ENCODE measurements at regions not wholly inside any gene's neighbourhood (a gene's known extent, or its start where the extent isn't known, plus 50 kb on each side); places are given as distances from the start of the nearest gene placed in this dataset.

GRCh38 chr2:236748801-236749200 lies 179.2 kb downstream of the ACKR3 start:
- no peak for DNase-seq

DNA sequence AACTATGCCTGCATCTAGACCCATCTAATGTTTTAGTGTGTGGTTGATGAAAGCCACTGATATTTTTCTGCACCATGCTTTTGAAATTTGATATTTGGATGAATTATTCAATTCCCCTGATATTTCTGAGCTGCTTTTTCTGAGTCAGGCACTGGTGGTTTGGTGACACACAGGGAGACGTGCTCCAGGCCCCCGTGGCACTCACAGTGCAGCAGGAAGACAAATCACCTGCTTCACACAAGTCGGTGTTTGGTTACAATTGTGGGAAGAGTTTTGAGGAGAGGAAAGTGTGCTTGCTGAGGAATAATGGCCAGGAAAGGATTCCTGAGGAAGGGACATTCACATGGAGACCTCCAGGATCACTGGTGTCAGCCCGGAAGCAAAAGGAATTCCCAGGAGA lies 179.7 kb downstream of the ACKR3 start:
- DNase-seq: no peak

GRCh38 chr2:236752096-236752495 lies 182.5 kb downstream of the ACKR3 start:
- DNase-seq: no peak

DNA sequence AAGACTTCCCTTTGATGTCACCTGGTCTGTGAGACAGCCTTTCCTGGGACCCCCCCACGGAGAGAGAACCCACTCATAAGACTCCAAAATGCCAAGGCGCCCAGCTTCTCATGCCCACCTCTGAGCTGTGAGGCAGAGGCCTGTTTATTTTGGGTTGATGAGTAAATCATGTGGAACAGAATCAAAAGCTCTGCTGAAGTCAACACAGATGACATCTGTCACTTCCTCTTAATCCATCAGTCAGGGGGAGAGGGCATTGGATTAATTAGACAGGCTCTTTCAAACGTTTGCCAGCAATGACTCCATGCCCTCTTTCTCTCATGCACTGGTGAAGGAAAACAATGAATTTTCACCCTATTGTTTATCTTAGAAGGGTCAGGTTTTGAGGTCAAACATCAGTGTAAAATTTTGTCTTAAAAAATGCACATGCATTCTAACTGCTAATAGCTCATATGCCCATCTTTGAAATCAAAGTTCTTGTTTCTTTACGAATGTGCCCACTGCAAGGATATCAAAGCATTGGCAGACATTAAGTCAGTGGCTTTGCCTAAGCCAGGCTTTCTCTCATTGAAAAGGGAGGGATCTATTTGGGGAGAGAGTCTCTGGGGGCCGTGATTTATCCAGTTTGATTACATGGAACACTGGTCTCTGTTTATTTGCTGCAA lies 184.1 kb downstream of the ACKR3 start:
- DNase-seq: no peak

DNA sequence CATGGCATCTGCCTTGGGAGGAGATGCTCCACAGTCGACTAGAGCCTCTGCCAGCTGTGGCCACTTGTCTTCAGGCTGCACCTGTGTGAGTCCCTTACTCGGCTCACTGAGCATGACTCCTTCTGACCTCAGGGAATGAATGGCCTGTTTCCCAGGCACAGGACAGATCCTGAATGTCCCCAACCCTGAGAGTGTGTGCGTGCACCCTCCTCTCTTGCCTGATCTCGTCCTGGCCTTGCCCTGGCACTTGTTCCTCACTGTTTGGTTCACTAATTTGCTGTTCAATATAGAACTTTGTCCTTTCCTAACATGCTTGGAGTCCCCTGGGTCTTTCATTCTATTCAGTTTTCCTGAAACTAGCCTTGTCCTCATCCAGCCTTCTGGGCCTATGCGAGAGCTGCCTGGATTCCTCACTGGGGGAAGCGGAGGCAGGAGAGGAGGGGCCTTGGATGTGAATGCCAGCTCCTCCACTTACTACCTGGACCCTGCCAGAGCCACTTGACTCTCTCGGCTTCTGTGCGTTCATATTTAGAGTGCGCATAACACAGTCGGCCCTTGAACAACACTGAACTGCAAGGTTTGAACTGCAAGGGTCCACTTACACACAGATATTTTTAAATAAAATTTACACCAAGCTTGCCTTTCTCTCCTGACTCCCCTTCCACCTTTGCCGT lies 184.8 kb downstream of the ACKR3 start:
- DNase-seq: no peak

DNA sequence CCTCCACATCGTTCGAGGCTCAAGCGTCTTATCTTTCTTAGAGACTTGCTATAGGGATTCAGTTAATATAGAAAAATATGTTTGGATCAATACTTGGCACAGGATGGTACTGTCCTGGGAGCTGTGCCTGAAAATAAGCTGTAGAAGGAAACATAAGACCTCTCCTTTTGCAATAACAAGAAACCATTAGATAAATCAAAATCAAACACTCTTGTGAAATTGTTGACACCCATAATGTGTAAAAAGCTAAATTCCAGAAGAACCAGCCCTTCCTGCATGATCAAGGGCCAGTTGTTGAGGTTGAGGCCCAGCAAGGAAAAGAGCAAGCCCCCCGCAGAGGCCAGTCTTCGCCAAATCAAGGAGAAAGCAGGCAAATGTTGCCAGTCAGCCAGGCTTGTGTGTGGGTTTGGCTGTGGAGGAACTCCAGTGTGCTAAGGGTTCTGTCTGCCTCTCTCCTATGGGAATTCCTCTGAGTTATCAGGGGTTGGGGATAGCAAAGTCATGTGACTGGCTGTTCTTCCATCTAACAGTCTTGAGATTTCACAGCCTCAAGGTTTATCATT lies 185.7 kb downstream of the ACKR3 start:
- DNase-seq: no peak

GRCh38 chr2:236758406-236758805 lies 188.8 kb downstream of the ACKR3 start:
- no peak for DNase-seq

DNA sequence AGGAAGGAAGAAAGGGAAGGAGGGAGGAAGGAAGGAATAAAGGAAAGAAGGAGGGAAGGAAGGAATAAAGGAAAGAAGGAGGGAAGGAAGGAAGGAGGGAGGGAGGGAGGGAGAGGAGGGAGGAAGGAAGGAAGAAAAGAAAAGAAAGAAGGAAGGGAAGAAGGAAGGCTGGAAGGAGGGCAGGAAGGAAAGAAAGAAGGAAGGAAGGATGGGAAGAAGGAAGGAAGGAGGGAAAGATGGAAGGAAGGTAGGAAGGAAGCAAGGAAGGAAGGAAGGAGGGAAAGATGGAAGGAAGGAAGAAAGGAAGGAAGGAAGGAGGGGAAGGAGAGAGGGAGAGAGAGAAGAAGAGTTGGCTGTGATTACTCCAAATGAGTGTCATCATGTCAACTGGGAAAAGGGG lies 190.6 kb downstream of the ACKR3 start:
- no peak for DNase-seq

DNA sequence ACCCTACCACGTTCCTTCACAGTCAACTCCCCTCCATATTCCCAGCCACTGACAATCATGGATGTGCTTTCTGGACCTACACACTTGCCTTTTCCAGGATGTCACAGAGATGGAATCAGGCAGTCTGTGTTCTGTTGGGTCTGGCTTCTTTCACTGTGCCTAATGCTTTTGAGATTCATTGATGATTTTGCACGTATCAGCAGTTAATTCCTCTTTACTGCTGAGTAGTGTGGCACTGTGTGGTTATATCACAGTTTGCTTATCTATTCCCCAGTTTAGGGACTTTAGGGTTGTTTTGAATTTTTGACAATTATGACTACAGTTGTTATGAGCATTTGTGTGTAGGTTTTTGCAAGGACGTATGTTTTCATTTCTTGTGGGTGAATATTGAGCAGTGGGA lies 191.7 kb downstream of the ACKR3 start:
- DNase-seq: no peak

DNA sequence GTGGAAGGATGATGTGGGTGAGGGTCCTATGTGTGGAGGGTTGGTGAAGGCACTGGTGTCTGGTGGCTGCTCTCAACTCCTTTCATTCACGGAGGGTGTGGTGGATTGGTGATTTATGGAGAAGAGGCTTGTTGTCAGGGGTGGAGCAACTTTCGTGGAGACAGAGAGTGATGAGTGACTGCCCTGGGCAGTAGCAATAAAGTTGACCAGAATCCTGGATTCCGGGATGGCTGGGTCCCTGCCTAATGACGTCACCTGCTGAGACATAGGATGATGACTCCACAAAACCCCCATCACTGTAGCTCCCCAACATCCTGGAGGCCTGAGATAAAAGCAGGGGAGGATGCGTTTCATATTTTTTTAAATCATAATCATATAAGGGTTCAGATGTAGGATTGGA lies 193.0 kb downstream of the ACKR3 start:
- no peak for DNase-seq

- no peak for DNase-seq
Measured at GRCh38 chr2:236763857-236764256, 194.2 kb downstream of the ACKR3 start.

DNA sequence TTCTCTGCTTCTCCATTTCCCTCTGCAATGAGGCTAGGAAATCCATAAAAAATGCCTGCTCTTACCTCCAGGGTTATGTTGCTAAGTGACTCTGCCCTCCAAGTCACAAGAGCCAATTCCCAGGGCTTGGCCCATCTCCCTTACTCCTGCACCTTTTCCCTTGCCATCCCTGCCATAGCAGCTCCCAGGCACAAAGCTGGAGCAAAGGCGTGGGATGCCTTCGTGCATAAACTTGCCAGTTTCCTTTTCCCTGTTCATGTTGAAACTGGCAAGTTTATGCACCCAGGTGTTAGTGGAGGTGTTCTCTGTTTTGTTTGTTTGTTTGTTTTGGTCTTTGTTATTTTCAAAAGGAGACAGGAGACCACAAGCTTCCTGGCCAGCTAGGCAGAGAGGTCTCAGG lies 195.1 kb downstream of the ACKR3 start:
- DNase-seq: no peak

- no peak for DNase-seq
Measured at GRCh38 chr2:236765478-236765877, 195.9 kb downstream of the ACKR3 start.

- no peak for DNase-seq
Measured at GRCh38 chr2:236766850-236767249, 197.2 kb downstream of the ACKR3 start.

DNA sequence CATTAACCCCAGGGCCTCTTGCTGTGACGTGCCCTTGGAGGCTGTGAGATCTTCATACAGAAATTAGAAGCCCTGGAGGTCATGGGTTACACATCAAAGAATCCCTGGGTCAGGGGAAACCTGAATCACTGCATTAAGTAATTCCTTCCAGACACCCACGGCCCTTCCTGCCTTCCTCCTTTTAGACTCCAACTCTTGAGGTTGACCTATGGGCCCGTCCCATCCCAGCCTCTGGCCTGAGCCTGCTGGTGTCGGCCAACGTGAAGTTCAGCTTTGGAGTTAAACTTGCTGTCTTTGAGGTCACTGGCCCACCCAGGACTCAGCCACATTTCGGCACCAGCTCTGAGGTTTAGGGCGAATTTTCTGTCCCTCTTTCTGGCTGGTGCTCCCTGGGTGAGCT lies 198.3 kb downstream of the ACKR3 start:
- no peak for DNase-seq

DNA sequence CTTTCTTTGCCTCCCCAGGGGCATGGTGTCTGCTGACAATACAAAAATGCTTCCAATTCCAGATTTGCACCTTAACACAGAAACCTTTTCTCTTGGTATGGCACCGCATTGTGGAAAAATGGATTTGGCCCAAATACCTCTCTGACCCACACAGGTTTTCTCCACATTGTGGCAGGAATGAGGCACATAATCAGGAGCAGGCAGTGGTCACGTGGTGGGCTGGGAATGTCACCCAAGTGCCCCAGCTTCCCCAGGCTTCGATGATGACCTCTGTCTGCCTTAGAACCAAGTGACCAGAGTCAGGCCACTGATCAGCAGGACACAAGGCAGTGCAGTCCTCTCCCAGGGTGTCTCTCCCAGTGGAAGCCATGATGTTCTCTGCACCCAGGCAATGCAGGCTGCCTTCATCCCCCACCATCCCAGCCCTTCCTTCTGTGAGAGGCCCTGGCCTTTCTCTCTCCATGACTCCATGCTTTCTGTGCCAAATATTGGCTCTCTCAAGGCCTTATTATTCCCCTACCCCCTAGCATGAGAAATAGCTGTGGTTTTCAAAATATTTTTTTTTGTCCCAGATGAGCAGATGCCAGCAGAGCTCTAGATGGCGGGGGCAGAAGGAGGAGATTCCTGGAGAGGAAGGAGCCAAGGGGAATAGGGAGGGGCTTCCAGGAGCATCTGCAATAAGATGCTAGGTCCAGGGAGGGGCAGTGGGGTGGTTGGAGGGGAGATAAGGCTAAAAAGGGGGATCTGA lies 198.9 kb downstream of the ACKR3 start:
- DNase-seq: no peak

DNA sequence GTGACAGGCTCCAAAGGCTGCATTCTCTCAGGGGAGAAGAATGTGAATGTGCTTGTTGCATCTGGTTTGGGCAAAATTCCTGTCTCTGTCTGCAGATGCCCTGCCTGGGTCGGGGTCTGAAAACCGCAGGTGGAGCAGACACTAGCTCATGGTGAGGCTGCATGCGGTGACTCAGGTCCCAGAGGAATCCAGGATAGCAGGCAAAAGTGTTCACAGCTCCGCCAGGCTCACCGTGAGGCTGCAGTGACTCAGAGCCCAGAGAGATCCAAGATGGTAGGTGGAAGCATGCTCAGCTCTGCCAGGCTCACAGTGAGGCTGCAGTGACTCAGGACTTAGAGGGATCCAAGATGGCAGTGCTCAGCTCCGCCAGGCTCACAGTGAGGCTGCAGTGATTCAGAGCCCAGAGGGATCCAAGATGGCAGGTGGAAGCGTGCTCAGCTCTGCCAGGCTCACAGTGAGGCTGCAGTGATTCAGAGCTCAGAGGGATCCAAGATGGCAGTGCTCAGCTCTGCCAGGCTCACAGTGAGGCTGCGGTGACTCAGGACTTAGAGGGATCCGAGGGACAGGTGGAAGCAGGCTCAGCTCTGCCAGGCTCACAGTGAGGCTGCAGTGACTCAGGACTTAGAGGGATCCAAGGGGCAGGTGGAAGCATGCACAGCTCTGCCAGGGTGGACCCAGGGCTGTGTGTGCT lies 200.5 kb downstream of the ACKR3 start:
- DNase-seq: no peak

GRCh38 chr2:236772220-236772837 lies 202.7 kb downstream of the ACKR3 start:
- DNase-seq: no peak

DNA sequence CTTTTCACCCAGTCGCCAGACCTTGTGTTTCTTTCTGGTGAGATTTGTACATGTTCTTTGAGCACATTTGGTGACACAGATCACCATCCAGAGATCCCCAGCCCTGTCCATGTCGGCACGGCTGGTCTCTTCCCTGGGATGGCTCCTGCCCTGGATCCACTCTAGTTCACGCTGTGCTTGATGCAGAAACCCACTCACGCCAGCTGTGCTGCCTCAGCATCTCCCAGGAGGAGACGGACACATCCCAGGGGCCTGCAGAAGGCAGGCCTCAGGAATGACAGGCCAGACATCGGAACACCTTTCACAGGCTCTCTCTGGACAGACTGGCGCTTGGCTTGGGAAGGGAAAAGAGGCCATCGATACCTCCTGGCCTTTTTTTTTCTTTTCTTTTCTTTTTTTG lies 203.6 kb downstream of the ACKR3 start:
- no peak for DNase-seq

GRCh38 chr2:236774171-236774570 lies 204.5 kb downstream of the ACKR3 start:
- DNase-seq: no peak

DNA sequence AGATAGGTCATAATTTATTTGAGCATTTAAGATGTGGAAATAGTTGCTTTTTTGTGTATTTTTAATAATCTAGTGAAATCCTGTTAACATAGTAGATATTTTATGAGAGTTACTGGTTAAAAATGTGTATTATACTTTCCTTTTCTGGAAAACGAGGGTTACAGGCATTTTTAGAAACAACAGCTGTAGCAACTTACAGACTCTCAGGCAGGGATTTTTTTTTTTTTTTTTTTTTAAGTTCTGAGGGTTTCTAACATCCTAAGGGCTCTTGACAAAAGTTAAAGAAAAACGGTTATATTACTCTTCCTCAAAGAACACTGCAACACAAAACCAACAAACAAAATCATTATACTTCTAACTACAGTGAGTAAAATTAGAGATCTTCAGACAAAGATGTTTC lies 205.9 kb downstream of the ACKR3 start:
- DNase-seq: no peak

- DNase-seq: no peak
Measured at GRCh38 chr2:236776206-236776605, 206.6 kb downstream of the ACKR3 start.

DNA sequence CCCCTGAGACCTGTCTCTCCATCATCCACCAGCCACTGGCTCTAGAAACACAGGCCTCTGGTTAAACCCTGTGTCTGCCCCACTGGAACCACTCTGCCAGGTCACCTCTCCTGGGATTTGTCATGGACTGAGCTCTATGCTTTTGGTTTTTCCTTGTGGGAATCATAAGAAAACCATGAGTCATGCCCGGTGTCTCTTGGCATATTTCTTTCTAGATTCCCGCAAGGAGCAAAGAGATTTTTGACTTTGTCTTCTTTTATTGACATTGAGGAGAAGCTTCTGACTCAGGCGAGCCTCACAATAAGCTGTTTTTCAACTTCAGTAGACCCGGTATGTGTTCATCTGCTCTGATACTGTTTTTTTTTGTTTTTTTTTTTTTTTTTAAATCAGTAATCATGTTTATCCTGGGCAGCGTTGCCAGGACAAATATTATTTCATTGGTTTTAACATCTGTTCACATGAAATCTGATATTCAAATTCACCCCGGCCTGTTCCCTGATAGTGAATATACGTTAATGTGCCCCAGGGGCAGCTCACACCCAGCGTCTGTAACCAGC lies 207.1 kb downstream of the ACKR3 start:
- no peak for DNase-seq
